Amygdala (tissue), 56 donors: ENCODE measurements at regions not wholly inside any gene's neighbourhood (a gene's known extent, or its start where the extent isn't known, plus 50 kb on each side); places are given as distances from the start of the nearest gene placed in this dataset.

Source experiments
- DNase-seq, 56 donors: peaks; one replicate each; lab custom pipeline; 2025; lab: John Stamatoyannopoulos, UW

DNA sequence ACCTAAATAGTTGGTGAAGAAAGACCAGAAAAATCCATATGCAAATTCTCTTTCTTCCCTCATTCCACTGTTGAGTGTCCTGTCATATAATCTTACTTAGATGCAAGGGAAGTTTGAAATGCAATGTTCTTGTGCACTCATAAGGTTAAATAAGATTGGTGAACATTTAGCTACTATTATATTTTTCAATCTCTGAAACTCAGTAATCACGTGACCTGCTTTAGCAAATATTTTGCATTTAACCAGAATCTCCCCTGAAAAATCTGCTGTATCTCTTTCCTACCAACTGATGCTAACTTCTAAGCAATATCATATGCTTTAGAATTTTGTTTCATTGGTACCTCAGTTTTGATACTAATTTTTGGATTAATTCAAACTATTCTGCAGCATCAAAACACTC is 533.2 kb downstream of the RIT2 start:
- DNase-seq: no peak

DNA sequence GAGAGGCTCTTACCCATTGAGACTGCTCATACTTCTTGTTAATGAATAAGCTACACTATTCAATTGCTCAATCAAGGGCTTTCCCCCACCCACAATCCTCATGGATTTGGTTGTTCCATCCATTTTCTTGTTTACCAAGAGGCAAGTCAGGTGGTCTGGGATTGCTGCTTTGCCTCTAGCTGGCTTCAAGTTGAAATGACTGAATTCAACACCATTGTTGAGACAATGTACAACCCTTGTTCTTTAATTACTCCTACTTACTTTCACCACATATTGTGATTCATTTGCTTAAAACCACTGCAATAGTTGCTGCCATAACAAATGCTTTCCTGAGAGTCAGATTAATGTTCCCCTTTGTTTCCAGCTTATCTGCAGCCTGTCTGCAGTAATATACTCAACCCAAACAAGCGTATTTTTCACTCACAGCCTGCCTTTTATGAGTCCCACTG is 532.2 kb downstream of the RIT2 start:
- DNase-seq: no peak

GRCh38 chr18:42586601-42587000 is 528.9 kb downstream of the RIT2 start:
- no peak for DNase-seq

DNA sequence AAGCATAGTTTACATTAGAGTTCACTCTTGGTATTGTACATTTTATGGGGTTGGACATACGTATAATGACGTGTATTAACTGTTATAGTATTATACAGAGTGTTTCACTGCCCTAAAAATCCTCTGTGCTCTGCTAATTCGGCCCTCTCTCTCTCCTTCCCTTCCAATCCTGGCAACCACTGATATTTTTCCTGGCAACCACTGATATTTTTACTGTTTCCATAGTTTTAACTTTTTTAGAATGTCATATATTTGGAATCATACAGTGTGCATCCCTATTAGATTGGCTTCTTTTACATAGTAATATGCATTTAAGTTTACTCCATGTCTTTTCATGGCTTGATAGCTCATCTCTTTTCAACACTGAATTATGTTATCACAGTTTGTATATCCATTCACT is 526.7 kb downstream of the RIT2 start:
- DNase-seq: no peak

GRCh38 chr18:42604820-42605219 is 510.7 kb downstream of the RIT2 start:
- no peak for DNase-seq

GRCh38 chr18:42606886-42607495 is 508.5 kb downstream of the RIT2 start:
- no peak for DNase-seq

DNA sequence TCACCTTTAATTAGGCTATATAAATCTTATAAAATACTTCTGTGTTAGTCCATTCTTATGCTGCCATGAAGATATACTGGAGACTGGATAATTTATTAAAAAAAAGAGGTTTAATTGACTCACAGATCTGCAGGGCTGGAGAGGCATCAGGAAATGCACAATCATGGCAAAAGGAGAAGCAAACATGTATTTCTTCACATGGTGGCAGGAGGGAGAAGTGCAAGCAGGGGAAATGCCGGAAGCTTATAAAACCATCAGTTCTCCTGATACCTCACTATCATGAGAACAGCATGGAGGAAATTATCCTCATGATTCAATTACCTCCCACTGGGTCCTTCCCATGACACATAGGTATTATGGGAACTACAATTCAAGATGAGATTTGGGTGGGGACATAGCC is 504.4 kb downstream of the RIT2 start:
- no peak for DNase-seq

DNA sequence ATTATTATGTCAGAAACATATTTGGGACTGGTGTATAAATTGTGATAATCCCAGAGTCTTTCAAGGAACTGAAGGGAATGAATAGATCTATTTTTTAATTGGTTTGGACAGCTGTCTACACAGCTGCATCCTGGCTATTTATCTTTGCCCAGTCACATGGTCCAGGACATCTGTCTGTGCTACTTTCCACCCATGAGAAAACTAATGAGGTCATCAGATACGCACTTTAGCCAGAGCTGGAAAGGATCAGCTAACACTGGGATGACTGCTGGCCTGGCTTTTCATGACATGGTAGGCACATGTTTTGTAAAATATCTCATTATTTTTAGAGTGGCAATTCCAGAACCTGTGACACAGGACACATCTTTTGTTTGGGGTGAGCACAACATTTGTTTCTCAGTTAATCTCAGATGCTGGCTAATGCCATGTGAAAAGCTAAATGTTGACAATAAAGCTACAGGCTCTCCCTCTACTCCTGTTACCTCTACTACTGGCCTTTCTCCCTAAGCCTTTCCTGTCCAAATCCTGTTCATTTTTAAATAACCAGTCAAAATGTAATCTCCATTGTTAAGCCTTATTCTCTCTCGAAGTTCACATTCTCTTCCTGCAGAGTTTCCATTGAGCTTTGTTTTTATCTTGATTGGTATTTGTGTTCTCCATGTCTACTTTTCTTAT is 500.7 kb downstream of the RIT2 start:
- DNase-seq: peak in 37 of 56 donors; percentile 1 to 81 (median 27)

GRCh38 chr18:42617221-42617620 is 498.3 kb downstream of the RIT2 start:
- no peak for DNase-seq

DNA sequence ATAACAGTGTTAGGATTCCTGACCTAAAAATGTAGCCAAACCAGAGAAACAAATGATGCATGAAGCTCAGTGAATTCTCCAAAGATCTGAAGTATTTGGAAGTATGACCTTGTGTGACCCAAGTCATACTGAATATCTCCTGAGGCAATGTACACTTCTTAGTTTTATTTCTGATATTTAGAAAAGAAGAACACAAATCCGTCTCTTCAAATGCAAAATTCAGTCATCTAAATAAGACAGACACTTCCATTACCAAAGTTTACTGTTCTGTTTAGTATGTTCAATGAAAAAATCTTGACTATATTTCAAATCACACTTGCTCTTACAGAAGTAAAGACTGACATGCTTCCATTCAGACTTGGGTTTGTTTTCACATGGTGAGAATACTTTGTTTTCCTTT is 495.7 kb downstream of the RIT2 start:
- DNase-seq: no peak

DNA sequence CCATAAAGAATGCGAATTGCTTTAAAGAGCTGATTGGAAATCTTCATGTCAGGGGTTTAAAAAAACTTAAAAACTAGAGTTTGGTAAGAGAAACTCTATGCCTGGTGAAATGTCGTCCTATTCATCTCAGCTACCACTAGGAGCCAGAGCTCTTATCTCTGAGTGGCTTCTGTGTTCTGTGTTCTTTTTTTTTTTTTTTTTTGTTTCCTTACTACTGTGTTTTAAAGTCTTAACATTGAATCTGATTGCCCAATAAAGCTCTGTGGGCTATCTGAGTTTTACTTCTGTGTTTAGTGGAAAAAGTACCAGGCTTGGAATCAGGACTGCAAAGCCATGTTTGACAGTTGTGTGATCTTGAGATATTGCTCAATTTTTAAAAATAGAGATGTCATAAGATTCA is 494.8 kb downstream of the RIT2 start:
- DNase-seq: no peak

DNA sequence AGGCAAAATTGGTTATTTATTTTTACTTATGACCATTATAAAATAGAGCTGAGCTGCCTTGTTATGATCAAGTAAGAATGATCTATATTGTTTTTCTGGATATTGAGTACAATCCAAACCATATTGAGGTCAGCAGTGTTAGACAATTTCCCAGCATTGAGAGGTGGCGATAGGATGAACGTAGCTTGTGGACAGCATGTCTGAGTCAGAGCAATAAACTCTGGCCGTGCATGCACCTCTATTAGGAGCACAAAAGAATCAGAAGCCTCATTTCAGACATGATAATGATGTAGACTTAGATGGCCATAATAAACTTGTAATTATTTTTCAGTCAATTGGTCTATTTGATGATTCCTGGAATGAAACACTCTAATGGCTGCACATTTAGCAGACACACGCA is 491.6 kb downstream of the RIT2 start:
- no peak for DNase-seq

DNA sequence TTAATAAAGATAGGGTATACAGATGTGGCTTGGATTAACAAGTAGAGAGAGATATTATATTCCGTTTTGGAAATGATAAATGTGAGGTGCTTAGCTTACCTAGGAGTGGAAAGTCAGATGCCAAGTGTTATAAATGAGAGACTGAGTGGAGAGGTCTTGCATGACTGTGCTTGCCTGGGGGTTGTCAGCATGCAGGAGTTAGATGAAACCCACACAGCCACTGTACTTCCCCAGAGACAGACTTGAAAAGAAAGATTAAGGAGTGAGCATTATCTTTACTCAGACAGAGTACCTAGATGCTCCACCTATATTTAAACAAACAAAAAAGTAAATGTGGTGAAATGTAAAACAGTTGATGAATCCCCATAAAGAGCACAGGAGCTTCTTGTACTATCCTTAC is 482.7 kb downstream of the RIT2 start:
- DNase-seq: no peak

GRCh38 chr18:42635378-42636048 is 480.0 kb downstream of the RIT2 start:
- DNase-seq: no peak

GRCh38 chr18:42636309-42636708 is 479.2 kb downstream of the RIT2 start:
- DNase-seq: peak in 1 of 56 donors; percentile 1

DNA sequence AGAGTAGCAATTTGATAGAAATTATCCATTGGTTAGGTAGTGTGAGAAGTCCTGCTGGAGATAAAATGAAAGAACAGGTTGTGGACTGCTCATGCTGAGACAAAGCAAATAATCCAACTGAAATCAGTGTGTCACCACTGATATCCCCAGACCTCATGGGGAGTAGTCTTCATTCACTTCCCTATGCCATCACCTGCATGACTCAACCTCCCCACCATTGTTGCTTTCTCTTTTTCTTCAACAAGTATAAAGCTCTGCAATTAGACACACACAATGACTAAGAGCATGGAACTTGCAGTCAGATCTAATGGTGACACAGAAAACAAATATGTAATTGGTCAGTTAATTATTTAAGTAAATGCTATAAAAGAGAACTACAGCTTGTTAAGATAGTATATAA is 475.3 kb downstream of the RIT2 start:
- DNase-seq: no peak

DNA sequence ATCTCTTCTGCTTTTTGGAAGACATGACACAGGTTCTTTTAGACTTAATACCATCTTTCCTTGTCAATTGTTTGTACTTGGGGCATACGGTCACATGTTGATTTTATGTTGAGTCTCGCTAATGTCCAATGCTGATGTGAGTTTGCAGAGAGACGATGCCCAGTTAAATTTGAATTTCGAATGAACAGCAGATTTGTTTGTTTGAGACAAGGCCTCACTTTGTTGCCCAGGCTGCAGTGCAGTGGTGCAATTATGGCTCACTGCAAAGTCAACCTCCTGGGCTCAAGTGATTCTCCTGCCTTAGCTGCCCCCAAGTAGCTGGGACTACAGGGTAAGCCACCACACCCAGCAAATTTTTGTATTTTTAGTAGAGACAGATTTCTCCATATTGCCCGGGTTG is 473.5 kb downstream of the RIT2 start:
- DNase-seq: peak in 13 of 56 donors; percentile 1 to 62 (median 12)

- DNase-seq: no peak
These were observed 470.8 kb downstream of the RIT2 start for GRCh38 chr18:42644729-42645131.

- peak in 1 of 56 donors; percentile 12 for DNase-seq
These were observed 466.0 kb downstream of the RIT2 start for GRCh38 chr18:42649331-42650035.

DNA sequence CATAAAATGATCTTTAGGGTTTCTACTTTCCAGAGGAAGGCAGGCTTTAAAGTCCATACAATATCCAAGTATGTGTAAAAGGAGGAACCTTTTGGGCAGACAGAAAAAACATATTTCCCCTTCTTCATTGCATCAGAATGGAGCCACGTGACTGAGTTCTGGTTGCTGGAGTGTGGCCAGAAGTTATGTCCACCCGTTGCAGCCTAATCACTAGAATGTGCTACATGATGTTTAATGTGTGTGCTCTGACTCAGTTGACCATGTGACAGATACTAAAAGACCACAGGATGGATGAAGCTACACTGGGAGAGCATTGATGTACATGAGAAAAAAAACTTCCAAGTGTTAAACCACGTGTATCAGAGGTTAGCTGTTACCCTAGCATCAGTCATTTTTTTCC is 460.9 kb downstream of the RIT2 start:
- DNase-seq: no peak

DNA sequence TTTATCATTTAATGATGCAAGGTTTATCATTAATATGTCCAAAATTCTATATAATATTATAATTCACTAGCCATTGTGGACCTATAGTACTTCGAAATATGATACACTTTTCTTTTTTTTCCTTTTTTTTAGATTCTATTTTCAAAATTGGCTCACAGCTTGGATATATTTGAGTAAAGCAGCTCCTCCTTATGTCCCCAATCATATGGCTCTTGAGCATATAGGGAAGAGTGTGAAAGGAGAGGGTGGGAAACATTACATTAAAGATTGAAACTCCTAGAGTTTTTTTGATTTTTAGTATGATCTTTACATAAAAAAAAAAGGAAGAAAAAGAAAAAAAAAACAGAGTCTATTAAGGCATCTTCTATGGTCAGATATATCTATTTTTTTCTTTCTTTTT is 457.9 kb downstream of the RIT2 start:
- no peak for DNase-seq
